ENCODE measurements at regions not wholly inside any gene's neighbourhood (a gene's known extent, or its start where the extent isn't known, plus 50 kb on each side); places are given as distances from the start of the nearest gene placed in this dataset.

DNA sequence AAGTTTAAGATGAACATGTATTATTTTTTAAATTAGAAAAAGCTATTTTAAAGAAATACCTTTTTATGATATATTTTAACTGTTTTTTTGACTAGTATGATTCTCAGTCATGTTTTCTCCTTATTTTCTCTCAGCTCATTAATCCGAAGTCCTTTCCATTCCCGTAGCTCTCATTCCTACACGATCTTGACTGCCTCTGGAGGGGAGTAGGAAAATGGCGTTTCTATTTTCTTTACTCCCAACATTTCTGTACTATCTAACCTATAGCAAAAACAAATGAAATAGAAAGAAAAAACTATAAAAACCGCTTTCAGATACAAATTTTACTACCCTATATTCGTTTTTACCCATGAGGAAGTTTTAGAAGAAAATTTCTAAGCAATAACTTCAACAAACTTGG is 343.8 kb downstream of the RBM26 start:
- Histone ChIP-seq H4K20me1 (ENCODE audit: insufficient read depth, low read length) (no peaks in the 10 kb centered on the region), H3K4me3 (ENCODE audit: low read depth, low read length, poor library complexity, severe bottlenecking) (no peak overlapping the region), H3K9me2 (ENCODE audit: insufficient read depth, low read length) (no peaks in the 10 kb centered on the region), H3K4me1 (ENCODE audit: insufficient read depth, low read length, poor library complexity, severe bottlenecking) (no peaks in the 10 kb centered on the region), H3K27ac (ENCODE audit: low read depth, low read length, poor library complexity, severe bottlenecking) (no peak overlapping the region), H3K36me3 (ENCODE audit: insufficient read depth, low read length) (no peaks in the 10 kb centered on the region), H3K9me3 (ENCODE audit: low read length) (no peaks in the 10 kb centered on the region), H3K79me2 (ENCODE audit: insufficient read depth, low read depth, low read length) (no peaks in the 10 kb centered on the region), H3K4me2 (ENCODE audit: low read length) (no peak overlapping the region), H2AFZ (ENCODE audit: low read length) (no peak overlapping the region)
- TF ChIP-seq, protein P1, sequence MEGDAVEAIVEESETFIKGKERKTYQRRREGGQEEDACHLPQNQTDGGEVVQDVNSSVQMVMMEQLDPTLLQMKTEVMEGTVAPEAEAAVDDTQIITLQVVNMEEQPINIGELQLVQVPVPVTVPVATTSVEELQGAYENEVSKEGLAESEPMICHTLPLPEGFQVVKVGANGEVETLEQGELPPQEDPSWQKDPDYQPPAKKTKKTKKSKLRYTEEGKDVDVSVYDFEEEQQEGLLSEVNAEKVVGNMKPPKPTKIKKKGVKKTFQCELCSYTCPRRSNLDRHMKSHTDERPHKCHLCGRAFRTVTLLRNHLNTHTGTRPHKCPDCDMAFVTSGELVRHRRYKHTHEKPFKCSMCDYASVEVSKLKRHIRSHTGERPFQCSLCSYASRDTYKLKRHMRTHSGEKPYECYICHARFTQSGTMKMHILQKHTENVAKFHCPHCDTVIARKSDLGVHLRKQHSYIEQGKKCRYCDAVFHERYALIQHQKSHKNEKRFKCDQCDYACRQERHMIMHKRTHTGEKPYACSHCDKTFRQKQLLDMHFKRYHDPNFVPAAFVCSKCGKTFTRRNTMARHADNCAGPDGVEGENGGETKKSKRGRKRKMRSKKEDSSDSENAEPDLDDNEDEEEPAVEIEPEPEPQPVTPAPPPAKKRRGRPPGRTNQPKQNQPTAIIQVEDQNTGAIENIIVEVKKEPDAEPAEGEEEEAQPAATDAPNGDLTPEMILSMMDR (conservative IDR thresholded peaks at IDR 0.05; ENCODE audit: low read length): no peak
- no peak for TF ChIP-seq EZH2phosphoT487 (IDR thresholded peaks at IDR 0.05; ENCODE audit: borderline replicate concordance, low read depth, low read length)
- no peak for DNase-seq (ENCODE audit: low spot score)
- no TSS peak for BruUV-seq (replicated peaks)
- intact Hi-C loops (cut with micrococcal nuclease; ENCODE audit: unreplicated experiment): no loop called here
- ChIA-PET CTCF (ENCODE audit: unreplicated experiment) (no interaction called here), POLR2A (interaction anchor here (1.1 kb wide), 1 partner anchor 10 kb away, joined by 3 read pairs; no protein-coding TSS in a partner anchor)

DNA sequence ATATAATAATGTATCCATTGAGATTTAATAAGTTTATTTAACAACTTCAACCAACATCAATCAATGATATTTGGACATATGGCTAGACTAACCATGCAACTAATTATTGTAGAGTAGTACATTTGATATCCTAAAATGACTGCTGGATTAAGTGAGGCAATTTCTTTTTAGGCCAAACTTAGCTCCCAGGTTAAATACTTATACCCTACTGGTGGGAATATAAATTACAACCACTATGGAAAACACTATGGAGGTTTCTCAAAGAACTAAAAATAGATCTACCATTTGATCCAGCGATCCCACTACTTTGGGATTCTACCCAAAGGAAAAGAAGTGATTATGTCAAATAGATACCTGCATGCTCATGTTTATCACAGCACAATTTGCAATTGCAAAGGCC is 345.8 kb downstream of the RBM26 start:
- Histone ChIP-seq H2AFZ (ENCODE audit: low read length) (no peak overlapping the region), H3K4me3 (ENCODE audit: low read depth, low read length, poor library complexity, severe bottlenecking) (no peak overlapping the region), H4K20me1 (ENCODE audit: insufficient read depth, low read length) (no peaks in the 10 kb centered on the region), H3K36me3 (ENCODE audit: insufficient read depth, low read length) (no peaks in the 10 kb centered on the region), H3K9me2 (ENCODE audit: insufficient read depth, low read length) (no peaks in the 10 kb centered on the region), H3K4me2 (ENCODE audit: low read length) (no peak overlapping the region), H3K79me2 (ENCODE audit: insufficient read depth, low read depth, low read length) (no peaks in the 10 kb centered on the region), H3K9me3 (ENCODE audit: low read length) (no peaks in the 10 kb centered on the region), H3K4me1 (ENCODE audit: insufficient read depth, low read length, poor library complexity, severe bottlenecking) (no peaks in the 10 kb centered on the region), H3K27ac (ENCODE audit: low read depth, low read length, poor library complexity, severe bottlenecking) (no peak overlapping the region)
- ChIA-PET CTCF (ENCODE audit: unreplicated experiment) (no interaction called here), POLR2A (no interaction called here)
- no TSS peak for BruUV-seq (replicated peaks)
- TF ChIP-seq EZH2phosphoT487 (IDR thresholded peaks at IDR 0.05; ENCODE audit: borderline replicate concordance, low read depth, low read length): no peak
- TF ChIP-seq, protein P1 (conservative IDR thresholded peaks at IDR 0.05; ENCODE audit: low read length): no peak
- intact Hi-C loops (cut with micrococcal nuclease; ENCODE audit: unreplicated experiment): no loop called here
- DNase-seq (ENCODE audit: low spot score): no peak

DNA sequence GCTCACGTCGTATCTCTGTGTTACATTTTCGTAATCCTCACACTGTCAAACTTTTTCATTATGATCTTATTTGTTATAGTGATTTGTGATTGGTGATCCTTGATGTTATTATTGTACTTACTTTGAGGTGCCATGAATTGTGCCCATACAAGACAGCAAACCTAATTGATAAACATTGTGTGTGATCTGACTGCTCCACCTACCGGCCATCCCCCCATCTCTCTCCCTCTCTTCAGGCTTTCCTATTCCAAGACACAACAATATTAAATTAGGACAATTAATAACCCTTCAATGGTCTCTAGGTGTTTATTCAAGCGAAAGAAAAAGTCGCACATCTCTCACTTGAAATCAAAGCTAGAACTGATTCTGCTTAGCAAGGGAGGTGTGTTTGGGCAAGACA is 349.3 kb downstream of the RBM26 start:
- DNase-seq (ENCODE audit: low spot score): no peak
- no peak for TF ChIP-seq EZH2phosphoT487 (IDR thresholded peaks at IDR 0.05; ENCODE audit: borderline replicate concordance, low read depth, low read length)
- TF ChIP-seq, protein P1 (conservative IDR thresholded peaks at IDR 0.05; ENCODE audit: low read length): no peak
- Histone ChIP-seq H3K27ac (ENCODE audit: low read depth, low read length, poor library complexity, severe bottlenecking) (no peak overlapping the region), H3K9me3 (ENCODE audit: low read length) (no peaks in the 10 kb centered on the region), H2AFZ (ENCODE audit: low read length) (no peak overlapping the region), H3K9me2 (ENCODE audit: insufficient read depth, low read length) (no peaks in the 10 kb centered on the region), H3K4me1 (ENCODE audit: insufficient read depth, low read length, poor library complexity, severe bottlenecking) (no peaks in the 10 kb centered on the region), H3K36me3 (ENCODE audit: insufficient read depth, low read length) (no peaks in the 10 kb centered on the region), H4K20me1 (ENCODE audit: insufficient read depth, low read length) (no peaks in the 10 kb centered on the region), H3K4me3 (ENCODE audit: low read depth, low read length, poor library complexity, severe bottlenecking) (no peak overlapping the region), H3K4me2 (ENCODE audit: low read length) (no peak overlapping the region), H3K79me2 (ENCODE audit: insufficient read depth, low read depth, low read length) (no peaks in the 10 kb centered on the region)
- ChIA-PET CTCF (ENCODE audit: unreplicated experiment) (no interaction called here), POLR2A (no interaction called here)
- no TSS peak for BruUV-seq (replicated peaks)
- intact Hi-C loops (cut with micrococcal nuclease; ENCODE audit: unreplicated experiment): no loop called here

Data from OCI-LY7 (cell line).